ENCODE measurements at regions not wholly inside any gene's neighbourhood (a gene's known extent, or its start where the extent isn't known, plus 50 kb on each side); places are given as distances from the start of the nearest gene placed in this dataset.

- no peak for TF ChIP-seq ZNF207 (IDR thresholded peaks at IDR 0.05; ENCODE audit: borderline replicate concordance)
- no peak for TF ChIP-seq POLR2A (IDR thresholded peaks at IDR 0.05; ENCODE audit: low read depth, low read length)
- no peak for TF ChIP-seq POLR2AphosphoS5 (IDR thresholded peaks at IDR 0.05; ENCODE audit: low read length)
- no peak for TF ChIP-seq EZH2 (IDR thresholded peaks at IDR 0.05; ENCODE audit: borderline replicate concordance, control insufficient read depth, low read depth, low read length)
- TF ChIP-seq STAT1 (conservative IDR thresholded peaks at IDR 0.05), result no peak
- no peak for TF ChIP-seq NKRF (conservative IDR thresholded peaks at IDR 0.05)
- TF ChIP-seq TAF1 (IDR thresholded peaks at IDR 0.05; ENCODE audit: borderline replicate concordance, low read depth, low read length), result no peak
- no peak for TF ChIP-seq HDAC6 (IDR thresholded peaks at IDR 0.05; ENCODE audit: unreplicated experiment)
- TF ChIP-seq, protein P1, sequence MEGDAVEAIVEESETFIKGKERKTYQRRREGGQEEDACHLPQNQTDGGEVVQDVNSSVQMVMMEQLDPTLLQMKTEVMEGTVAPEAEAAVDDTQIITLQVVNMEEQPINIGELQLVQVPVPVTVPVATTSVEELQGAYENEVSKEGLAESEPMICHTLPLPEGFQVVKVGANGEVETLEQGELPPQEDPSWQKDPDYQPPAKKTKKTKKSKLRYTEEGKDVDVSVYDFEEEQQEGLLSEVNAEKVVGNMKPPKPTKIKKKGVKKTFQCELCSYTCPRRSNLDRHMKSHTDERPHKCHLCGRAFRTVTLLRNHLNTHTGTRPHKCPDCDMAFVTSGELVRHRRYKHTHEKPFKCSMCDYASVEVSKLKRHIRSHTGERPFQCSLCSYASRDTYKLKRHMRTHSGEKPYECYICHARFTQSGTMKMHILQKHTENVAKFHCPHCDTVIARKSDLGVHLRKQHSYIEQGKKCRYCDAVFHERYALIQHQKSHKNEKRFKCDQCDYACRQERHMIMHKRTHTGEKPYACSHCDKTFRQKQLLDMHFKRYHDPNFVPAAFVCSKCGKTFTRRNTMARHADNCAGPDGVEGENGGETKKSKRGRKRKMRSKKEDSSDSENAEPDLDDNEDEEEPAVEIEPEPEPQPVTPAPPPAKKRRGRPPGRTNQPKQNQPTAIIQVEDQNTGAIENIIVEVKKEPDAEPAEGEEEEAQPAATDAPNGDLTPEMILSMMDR (IDR thresholded peaks at IDR 0.05 in 2 of 3, conservative IDR thresholded peaks at IDR 0.05 in 1 of 3; ENCODE audit: control insufficient read depth in 2 of 3, extremely low read depth in 1 of 3, insufficient read depth in 1 of 3, low read depth in 3 of 3, low read length in 3 of 3), result no peak
- no peak for TF ChIP-seq JUND (IDR thresholded peaks at IDR 0.05; ENCODE audit: low read depth, low read length)
- no peak for TF ChIP-seq RAD51 (IDR thresholded peaks at IDR 0.05)
Observed at GRCh38 chr11:36876266-36876665, 278.2 kb upstream of the RAG2 start.

All from GM12878 (cell line).